ENCODE measurements at regions not wholly inside any gene's neighbourhood (a gene's known extent, or its start where the extent isn't known, plus 50 kb on each side); places are given as distances from the start of the nearest gene placed in this dataset.
"Not testable (repeated sequence)": the region's sequence is repeated elsewhere in the genome, so short reads cannot be mapped to it uniquely, and the experiment has no call there.

DNA sequence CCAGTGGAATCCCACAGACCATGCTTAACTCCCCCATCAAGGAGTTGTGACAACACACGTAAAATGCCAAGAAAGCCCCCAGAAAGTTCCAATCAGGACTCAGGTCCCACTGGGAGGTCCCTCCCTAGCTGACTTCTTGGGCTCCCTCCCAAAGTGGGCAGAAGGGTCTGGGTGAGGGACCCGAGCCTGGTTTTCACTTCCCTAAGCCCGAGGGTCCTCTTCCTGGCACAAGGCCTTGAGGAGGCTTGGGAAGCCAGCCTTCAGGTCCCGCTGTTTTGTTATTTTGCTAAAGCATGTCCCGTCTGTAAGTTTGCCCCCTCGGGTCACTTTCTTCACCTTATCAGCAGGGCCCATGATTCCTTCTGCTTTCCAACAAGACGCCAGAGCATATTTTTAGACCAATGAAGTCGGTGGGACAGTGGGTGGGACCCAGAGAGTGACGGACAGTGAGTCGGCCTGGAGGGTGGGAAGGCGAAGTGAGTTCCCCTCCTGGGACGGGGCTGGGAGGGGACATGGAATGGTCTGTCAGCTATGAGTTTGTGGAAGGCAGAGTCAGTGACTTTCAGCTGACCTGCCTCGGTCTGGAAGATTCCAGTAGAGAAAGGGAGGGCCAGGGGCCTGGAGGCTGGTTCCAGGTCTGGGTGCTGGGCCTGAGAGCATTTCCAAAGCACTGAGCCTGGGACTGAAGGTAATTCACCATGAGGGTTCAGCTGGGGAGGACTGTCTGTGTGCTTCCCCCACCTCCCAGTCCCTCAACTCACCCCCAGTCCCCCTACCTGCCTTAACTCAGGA, 261.3 kb downstream of the GOLGA6L6 start:
- H3K4me3 ChIP-seq (ENCODE audit: extremely low read depth in 1 of 4, insufficient read depth in 2 of 4, low read depth in 3 of 4, low read length in 4 of 4); CTCF ChIA-PET (ENCODE audit: partially characterized antibody): not testable (repeated sequence)

DNA sequence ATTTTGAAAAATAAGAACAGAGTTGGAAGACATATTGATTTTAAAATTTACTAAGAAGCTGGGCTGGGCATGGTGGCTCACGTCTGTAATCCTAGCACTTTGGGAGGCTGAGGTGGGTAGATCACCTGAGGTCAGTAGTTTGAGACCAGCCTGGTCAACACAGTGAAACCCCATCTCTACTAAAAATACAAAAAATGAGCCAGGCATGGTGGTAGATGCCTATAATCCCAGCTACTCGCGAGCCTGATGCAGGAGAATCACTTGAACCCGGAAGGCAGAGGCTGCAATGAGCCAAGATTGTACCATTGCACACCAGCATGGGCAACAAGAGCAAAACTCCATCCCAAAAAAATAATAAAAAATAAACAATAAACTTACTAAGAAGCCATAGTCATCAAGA, 262.5 kb downstream of the GOLGA6L6 start:
- H2BK120ac ChIP-seq (replicated peaks; ENCODE audit: low read depth, low read length); H3K14ac ChIP-seq (ENCODE audit: insufficient read length); H4K91ac ChIP-seq (replicated peaks; ENCODE audit: insufficient read length, low read length); H3K79me1 ChIP-seq (ENCODE audit: low read depth, low read length); FAIRE-seq; DNase-seq (ENCODE audit: low read depth in 1 of 2, low spot score in 2 of 2); H2BK15ac ChIP-seq (ENCODE audit: low read length); H4K5ac ChIP-seq (ENCODE audit: insufficient read length, low read depth, low read length); H2BK12ac ChIP-seq (ENCODE audit: low read depth, low read length); H3K27me3 ChIP-seq (replicated peaks in 1 of 4; ENCODE audit: control insufficient read depth in 3 of 4, extremely low read depth in 1 of 4, insufficient read depth in 3 of 4, low read length in 3 of 4); POLR2A ChIA-PET (ENCODE audit: partially characterized antibody); H3K27ac ChIP-seq (ENCODE audit: low read depth, low read length); H2BK20ac ChIP-seq (ENCODE audit: low read length); H4K8ac ChIP-seq (ENCODE audit: extremely low read depth, insufficient read depth, low read length); H3K23me2 ChIP-seq (ENCODE audit: low read depth, low read length); H3K9ac ChIP-seq (replicated peaks in 1 of 4; ENCODE audit: extremely low read depth in 1 of 4, low read depth in 3 of 4, low read length in 3 of 4); H3K18ac ChIP-seq (ENCODE audit: extremely low read depth, low read length); H4K20me1 ChIP-seq (replicated peaks in 1 of 2; ENCODE audit: control insufficient read depth in 1 of 2, insufficient read depth in 2 of 2, low read length in 2 of 2); H2BK5ac ChIP-seq (ENCODE audit: low read depth, low read length); CTCF ChIA-PET (ENCODE audit: partially characterized antibody); H3K4me1 ChIP-seq (replicated peaks in 1 of 4; ENCODE audit: control insufficient read depth in 3 of 4, insufficient read depth in 4 of 4, low read length in 3 of 4); H3K56ac ChIP-seq (replicated peaks; ENCODE audit: insufficient read length, low read depth, low read length); H2AK5ac ChIP-seq (ENCODE audit: low read depth, low read length); H3K4me3 ChIP-seq (ENCODE audit: extremely low read depth in 1 of 4, insufficient read depth in 2 of 4, low read depth in 3 of 4, low read length in 4 of 4); H3K4ac ChIP-seq (replicated peaks; ENCODE audit: insufficient read length, low read depth, low read length); H3K79me2 ChIP-seq (ENCODE audit: control insufficient read depth in 1 of 2, insufficient read depth in 2 of 2, low read length in 2 of 2); H3K4me2 ChIP-seq (ENCODE audit: insufficient read depth in 1 of 2, low read depth in 2 of 2, low read length in 2 of 2); H3K23ac ChIP-seq (ENCODE audit: insufficient read length); H2AFZ ChIP-seq (ENCODE audit: low read length); H3K36me3 ChIP-seq (ENCODE audit: control insufficient read depth in 2 of 4, insufficient read depth in 4 of 4, low read length in 3 of 4): not testable (repeated sequence)
- WGBS, 2 experiments (ENCODE audit: extremely low coverage in 1 of 2, insufficient coverage in 1 of 2, insufficient read length in 1 of 2, insufficient replicate concordance in 2 of 2, low coverage in 1 of 2, low lambda C conversion rate in 2 of 2, missing lambda C conversion rate in 1 of 2) = 65% methylated on average over 4 of the region's 4 CpGs; no CpG with 5 or more reads in 1 of the 2 experiments
- peaks cover 24 to 59% of the 10 kb centered on the region in 2 experiments for H3K9me3 ChIP-seq (ENCODE audit: insufficient read depth in 2 of 2, low read depth in 1 of 2, low read length in 1 of 2)

More for the DNA sequence above, 261.3 kb downstream of the GOLGA6L6 start:
- H3K4ac ChIP-seq (replicated peaks; ENCODE audit: insufficient read length, low read depth, low read length); H3K56ac ChIP-seq (replicated peaks; ENCODE audit: insufficient read length, low read depth, low read length); H3K79me2 ChIP-seq (ENCODE audit: control insufficient read depth in 1 of 2, insufficient read depth in 2 of 2, low read length in 2 of 2); H3K23ac ChIP-seq (ENCODE audit: insufficient read length); FAIRE-seq; H3K4me1 ChIP-seq (replicated peaks in 1 of 4; ENCODE audit: control insufficient read depth in 3 of 4, insufficient read depth in 4 of 4, low read length in 3 of 4); H3K27me3 ChIP-seq (replicated peaks in 1 of 4; ENCODE audit: control insufficient read depth in 3 of 4, extremely low read depth in 1 of 4, insufficient read depth in 3 of 4, low read length in 3 of 4); H3K9ac ChIP-seq (replicated peaks in 1 of 4; ENCODE audit: extremely low read depth in 1 of 4, low read depth in 3 of 4, low read length in 3 of 4); H3K79me1 ChIP-seq (ENCODE audit: low read depth, low read length); H2BK15ac ChIP-seq (ENCODE audit: low read length); H2AK5ac ChIP-seq (ENCODE audit: low read depth, low read length); H3K18ac ChIP-seq (ENCODE audit: extremely low read depth, low read length); H2BK12ac ChIP-seq (ENCODE audit: low read depth, low read length); H2BK5ac ChIP-seq (ENCODE audit: low read depth, low read length); H4K8ac ChIP-seq (ENCODE audit: extremely low read depth, insufficient read depth, low read length); H3K23me2 ChIP-seq (ENCODE audit: low read depth, low read length); H3K27ac ChIP-seq (ENCODE audit: low read depth, low read length); H4K91ac ChIP-seq (replicated peaks; ENCODE audit: insufficient read length, low read length); H2AFZ ChIP-seq (ENCODE audit: low read length); H3K36me3 ChIP-seq (ENCODE audit: control insufficient read depth in 2 of 4, insufficient read depth in 4 of 4, low read length in 3 of 4); H4K20me1 ChIP-seq (replicated peaks in 1 of 2; ENCODE audit: control insufficient read depth in 1 of 2, insufficient read depth in 2 of 2, low read length in 2 of 2); H3K4me2 ChIP-seq (ENCODE audit: insufficient read depth in 1 of 2, low read depth in 2 of 2, low read length in 2 of 2); H2BK20ac ChIP-seq (ENCODE audit: low read length); DNase-seq (ENCODE audit: low read depth in 1 of 2, low spot score in 2 of 2); H2BK120ac ChIP-seq (replicated peaks; ENCODE audit: low read depth, low read length); H3K14ac ChIP-seq (ENCODE audit: insufficient read length); H4K5ac ChIP-seq (ENCODE audit: insufficient read length, low read depth, low read length); POLR2A ChIA-PET (ENCODE audit: partially characterized antibody): not testable (repeated sequence)
- peaks cover 25 to 56% of the 10 kb centered on the region in 2 experiments for H3K9me3 ChIP-seq (ENCODE audit: insufficient read depth in 2 of 2, low read depth in 1 of 2, low read length in 1 of 2)
- WGBS, 2 experiments (ENCODE audit: extremely low coverage in 1 of 2, insufficient coverage in 1 of 2, insufficient read length in 1 of 2, insufficient replicate concordance in 2 of 2, low coverage in 1 of 2, low lambda C conversion rate in 2 of 2, missing lambda C conversion rate in 1 of 2) = 91% methylated on average over 13 of the region's 13 CpGs; no CpG with 5 or more reads in 1 of the 2 experiments
